PFSK-1 (cell line): ENCODE measurements at regions not wholly inside any gene's neighbourhood (a gene's known extent, or its start where the extent isn't known, plus 50 kb on each side); places are given as distances from the start of the nearest gene placed in this dataset.

ENCODE experiments used
- SIN3A ChIP-seq: IDR thresholded peaks from 2 replicates; pipeline ENCODE4 v1.6.1; 2012; ENCODE audit warnings: mild to moderate bottlenecking, low read length, moderate library complexity, borderline replicate concordance; ENCODE audit not compliant: insufficient read depth
- TF ChIP-seq, protein P1 (sequence below), 2 experiments: IDR thresholded peaks; 2 replicates each; pipeline versions ENCODE4 v1.6.1 to v1.8.0; 2011 to 2012; ENCODE audit warnings: low read depth in 2 of 2, low read length in 2 of 2, control low read depth in 1 of 2, inconsistent platforms in 1 of 2, mild to moderate bottlenecking in 1 of 2, moderate library complexity in 1 of 2; ENCODE audit not compliant: insufficient read depth in 1 of 2

DNA sequence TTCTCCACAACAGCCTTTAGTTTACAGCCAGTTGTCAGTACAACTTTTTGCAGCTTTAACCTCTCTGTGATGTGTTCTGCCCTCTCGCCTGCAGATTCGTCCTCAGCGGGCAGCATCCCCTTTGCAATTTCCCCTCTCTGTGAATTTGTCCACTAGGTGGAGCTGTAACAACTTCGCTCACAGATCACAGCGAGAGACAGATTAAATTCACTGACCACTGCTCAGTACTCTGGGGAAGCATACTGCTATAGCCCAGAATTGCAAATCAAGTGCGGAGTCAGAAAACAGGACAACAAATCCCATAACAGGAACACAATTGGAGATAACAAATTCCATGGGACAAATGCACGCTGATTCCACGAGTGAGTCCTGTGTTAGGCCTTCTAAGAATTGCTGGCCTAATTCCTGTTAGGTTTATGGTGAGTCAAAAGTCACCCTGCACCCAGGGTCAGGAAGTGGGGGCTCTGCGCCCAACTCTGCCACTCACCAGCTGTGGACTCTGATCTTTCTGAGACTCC is 2124.9 kb downstream of the MAT2B start:
- TF ChIP-seq, protein P1, sequence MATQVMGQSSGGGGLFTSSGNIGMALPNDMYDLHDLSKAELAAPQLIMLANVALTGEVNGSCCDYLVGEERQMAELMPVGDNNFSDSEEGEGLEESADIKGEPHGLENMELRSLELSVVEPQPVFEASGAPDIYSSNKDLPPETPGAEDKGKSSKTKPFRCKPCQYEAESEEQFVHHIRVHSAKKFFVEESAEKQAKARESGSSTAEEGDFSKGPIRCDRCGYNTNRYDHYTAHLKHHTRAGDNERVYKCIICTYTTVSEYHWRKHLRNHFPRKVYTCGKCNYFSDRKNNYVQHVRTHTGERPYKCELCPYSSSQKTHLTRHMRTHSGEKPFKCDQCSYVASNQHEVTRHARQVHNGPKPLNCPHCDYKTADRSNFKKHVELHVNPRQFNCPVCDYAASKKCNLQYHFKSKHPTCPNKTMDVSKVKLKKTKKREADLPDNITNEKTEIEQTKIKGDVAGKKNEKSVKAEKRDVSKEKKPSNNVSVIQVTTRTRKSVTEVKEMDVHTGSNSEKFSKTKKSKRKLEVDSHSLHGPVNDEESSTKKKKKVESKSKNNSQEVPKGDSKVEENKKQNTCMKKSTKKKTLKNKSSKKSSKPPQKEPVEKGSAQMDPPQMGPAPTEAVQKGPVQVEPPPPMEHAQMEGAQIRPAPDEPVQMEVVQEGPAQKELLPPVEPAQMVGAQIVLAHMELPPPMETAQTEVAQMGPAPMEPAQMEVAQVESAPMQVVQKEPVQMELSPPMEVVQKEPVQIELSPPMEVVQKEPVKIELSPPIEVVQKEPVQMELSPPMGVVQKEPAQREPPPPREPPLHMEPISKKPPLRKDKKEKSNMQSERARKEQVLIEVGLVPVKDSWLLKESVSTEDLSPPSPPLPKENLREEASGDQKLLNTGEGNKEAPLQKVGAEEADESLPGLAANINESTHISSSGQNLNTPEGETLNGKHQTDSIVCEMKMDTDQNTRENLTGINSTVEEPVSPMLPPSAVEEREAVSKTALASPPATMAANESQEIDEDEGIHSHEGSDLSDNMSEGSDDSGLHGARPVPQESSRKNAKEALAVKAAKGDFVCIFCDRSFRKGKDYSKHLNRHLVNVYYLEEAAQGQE (IDR thresholded peaks at IDR 0.05; ENCODE audit: insufficient read depth in 1 of 2, low read depth in 2 of 2, low read length in 2 of 2), result no peak
- no peak for TF ChIP-seq SIN3A
